ENCODE measurements at regions not wholly inside any gene's neighbourhood (a gene's known extent, or its start where the extent isn't known, plus 50 kb on each side); places are given as distances from the start of the nearest gene placed in this dataset.

DNA sequence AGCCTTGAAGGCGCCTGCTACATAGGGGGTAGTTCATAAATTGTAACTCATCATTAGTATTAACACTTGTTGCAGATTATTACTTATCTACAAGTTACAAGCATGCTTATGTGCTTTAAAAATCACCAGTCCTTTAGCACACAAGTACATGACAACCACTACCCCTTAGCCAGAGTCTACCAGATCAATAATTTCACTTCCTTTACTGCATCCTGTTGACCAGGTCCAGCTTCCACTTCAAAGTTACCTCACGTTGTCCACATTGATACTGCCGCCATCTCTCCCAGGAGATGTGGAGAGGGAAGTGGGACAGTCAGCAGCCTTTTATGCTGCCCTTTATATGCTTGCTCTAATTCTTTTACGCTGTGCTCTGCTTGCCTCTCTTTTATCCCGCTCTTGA, 231.3 kb upstream of the CXXC4 start:
- Mint-ChIP-seq H3K4me3 (ENCODE audit: unreplicated experiment) (no peak overlapping the region), H3K9me3 (ENCODE audit: unreplicated experiment) (no peaks in the 10 kb centered on the region), H3K36me3 (ENCODE audit: low read depth, unreplicated experiment) (no peaks in the 10 kb centered on the region), H3K4me1 (ENCODE audit: unreplicated experiment) (peaks cover 5% of the 10 kb centered on the region), H3K27me3 (ENCODE audit: unreplicated experiment) (no peaks in the 10 kb centered on the region), H3K27ac (ENCODE audit: unreplicated experiment) (no peak overlapping the region)
- DNase-seq (ENCODE audit: low spot score) = no peak
- TF ChIP-seq, protein P1, sequence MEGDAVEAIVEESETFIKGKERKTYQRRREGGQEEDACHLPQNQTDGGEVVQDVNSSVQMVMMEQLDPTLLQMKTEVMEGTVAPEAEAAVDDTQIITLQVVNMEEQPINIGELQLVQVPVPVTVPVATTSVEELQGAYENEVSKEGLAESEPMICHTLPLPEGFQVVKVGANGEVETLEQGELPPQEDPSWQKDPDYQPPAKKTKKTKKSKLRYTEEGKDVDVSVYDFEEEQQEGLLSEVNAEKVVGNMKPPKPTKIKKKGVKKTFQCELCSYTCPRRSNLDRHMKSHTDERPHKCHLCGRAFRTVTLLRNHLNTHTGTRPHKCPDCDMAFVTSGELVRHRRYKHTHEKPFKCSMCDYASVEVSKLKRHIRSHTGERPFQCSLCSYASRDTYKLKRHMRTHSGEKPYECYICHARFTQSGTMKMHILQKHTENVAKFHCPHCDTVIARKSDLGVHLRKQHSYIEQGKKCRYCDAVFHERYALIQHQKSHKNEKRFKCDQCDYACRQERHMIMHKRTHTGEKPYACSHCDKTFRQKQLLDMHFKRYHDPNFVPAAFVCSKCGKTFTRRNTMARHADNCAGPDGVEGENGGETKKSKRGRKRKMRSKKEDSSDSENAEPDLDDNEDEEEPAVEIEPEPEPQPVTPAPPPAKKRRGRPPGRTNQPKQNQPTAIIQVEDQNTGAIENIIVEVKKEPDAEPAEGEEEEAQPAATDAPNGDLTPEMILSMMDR (IDR thresholded peaks at IDR 0.05; ENCODE audit: unreplicated experiment) = no peak

DNA sequence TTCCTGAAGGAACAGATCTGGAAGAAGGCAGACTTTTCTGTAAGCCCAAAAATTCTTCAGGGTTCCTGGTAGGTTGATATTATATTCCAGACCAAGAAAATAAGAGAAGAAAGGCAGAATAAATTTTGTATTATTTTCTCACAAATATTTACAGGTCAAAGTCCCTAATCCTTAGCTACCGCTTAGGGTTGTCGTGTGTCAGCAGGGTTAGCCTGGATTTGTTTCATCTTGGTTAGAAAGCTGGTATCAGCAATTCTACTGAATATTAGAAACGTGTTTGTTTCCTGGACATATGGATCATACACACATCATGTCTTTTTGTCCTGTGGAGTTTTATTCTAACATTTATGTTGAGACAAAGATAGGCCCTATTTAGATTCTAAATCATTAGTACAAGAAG, 232.9 kb upstream of the CXXC4 start:
- peaks cover 5% of the 10 kb centered on the region for H3K4me1 Mint-ChIP-seq (ENCODE audit: unreplicated experiment)
- H3K9me3 Mint-ChIP-seq (ENCODE audit: unreplicated experiment) = no peaks in the 10 kb centered on the region
- TF ChIP-seq, protein P1 (IDR thresholded peaks at IDR 0.05; ENCODE audit: unreplicated experiment) = no peak
- H3K36me3 Mint-ChIP-seq (ENCODE audit: low read depth, unreplicated experiment) = no peaks in the 10 kb centered on the region
- H3K27ac Mint-ChIP-seq (ENCODE audit: unreplicated experiment) = no peak overlapping the region
- H3K4me3 Mint-ChIP-seq (ENCODE audit: unreplicated experiment) = no peak overlapping the region
- no peak for DNase-seq (ENCODE audit: low spot score)
- H3K27me3 Mint-ChIP-seq (ENCODE audit: unreplicated experiment) = no peaks in the 10 kb centered on the region

DNA sequence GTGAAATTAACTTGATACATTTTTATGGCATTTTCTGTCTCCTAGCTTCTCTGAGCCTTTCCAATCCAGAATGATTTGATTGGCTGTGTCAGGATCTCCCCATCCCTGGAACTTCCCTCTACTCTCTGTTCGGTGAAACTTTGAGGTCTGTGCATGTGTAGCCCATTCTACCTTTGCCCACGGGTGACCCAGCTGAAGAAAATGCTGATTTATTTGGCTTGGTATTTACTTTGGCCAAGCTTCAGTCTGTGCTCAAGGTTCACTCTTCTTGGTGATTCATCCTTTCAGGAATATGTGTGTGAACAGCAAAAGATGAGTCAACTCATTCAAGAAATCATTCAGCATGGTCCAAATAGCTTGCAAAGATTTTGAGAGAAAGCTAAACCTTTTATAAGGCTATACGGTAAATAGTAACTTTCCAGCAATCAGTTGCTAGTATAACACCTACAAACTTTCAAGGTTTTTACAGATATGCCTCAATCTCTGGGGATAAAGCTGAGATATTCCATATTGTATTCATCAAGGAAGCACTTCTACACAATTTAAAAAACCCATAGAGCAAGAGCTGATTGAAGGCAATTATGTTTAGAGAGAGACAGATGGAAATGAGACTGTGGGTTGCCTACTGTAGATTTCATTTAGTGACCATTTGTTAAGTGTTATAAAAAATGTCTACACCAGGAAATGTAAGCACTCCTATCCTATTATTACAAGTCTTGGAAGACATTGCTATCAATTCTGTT, 233.9 kb upstream of the CXXC4 start:
- Mint-ChIP-seq H3K9me3 (ENCODE audit: unreplicated experiment) (no peaks in the 10 kb centered on the region), H3K27me3 (ENCODE audit: unreplicated experiment) (no peaks in the 10 kb centered on the region), H3K4me3 (ENCODE audit: unreplicated experiment) (no peak overlapping the region), H3K36me3 (ENCODE audit: low read depth, unreplicated experiment) (no peaks in the 10 kb centered on the region), H3K4me1 (ENCODE audit: unreplicated experiment) (peaks cover 5% of the 10 kb centered on the region), H3K27ac (ENCODE audit: unreplicated experiment) (no peak overlapping the region)
- DNase-seq (ENCODE audit: low spot score) = no peak
- TF ChIP-seq, protein P1 (IDR thresholded peaks at IDR 0.05; ENCODE audit: unreplicated experiment) = no peak

DNA sequence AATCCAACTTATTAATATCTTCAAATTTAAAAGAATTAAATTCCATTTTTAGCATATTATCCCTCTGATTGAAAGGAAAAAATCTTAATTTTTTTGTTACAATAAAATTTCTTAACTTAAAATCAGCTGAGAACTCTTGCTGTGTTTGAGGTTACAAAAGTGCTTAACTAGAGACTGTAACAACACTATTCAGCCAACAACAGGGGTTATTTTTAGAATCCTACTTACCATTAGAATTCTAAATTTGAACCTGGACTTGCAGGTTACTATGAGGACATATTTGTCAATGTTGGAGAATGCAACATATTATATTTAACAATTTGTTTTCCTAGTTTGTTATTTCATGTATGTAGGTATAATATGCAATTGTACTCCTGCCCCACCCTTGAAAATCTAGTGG, 238.1 kb upstream of the CXXC4 start:
- H3K4me3 Mint-ChIP-seq (ENCODE audit: unreplicated experiment) = no peak overlapping the region
- H3K36me3 Mint-ChIP-seq (ENCODE audit: low read depth, unreplicated experiment) = no peaks in the 10 kb centered on the region
- no peak for DNase-seq (ENCODE audit: low spot score)
- H3K9me3 Mint-ChIP-seq (ENCODE audit: unreplicated experiment) = no peaks in the 10 kb centered on the region
- no peak overlapping the region for H3K27ac Mint-ChIP-seq (ENCODE audit: unreplicated experiment)
- H3K4me1 Mint-ChIP-seq (ENCODE audit: unreplicated experiment) = peaks cover 2% of the 10 kb centered on the region
- TF ChIP-seq, protein P1 (IDR thresholded peaks at IDR 0.05; ENCODE audit: unreplicated experiment) = no peak
- H3K27me3 Mint-ChIP-seq (ENCODE audit: unreplicated experiment) = no peaks in the 10 kb centered on the region

DNA sequence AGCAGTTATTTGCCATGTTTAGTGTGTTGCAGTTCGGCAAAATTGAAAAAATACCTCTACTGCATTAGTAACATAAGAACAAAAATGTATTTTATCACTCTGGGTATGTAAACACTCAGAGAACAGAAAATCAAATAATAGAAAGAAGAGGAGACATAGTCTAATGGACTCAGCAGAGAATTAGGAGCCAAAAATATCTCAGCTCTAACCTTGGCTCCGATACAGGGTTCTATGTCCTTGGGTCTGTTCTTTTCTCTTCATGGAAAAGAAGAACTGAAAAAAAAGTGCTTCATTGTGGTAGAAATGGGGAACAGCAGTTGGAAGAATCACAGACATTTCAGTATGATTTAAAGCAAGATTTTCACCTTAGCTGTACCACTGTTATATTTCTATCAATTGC, 240.5 kb upstream of the CXXC4 start:
- Mint-ChIP-seq H3K9me3 (ENCODE audit: unreplicated experiment) (no peaks in the 10 kb centered on the region), H3K4me1 (ENCODE audit: unreplicated experiment) (peaks cover 7% of the 10 kb centered on the region), H3K4me3 (ENCODE audit: unreplicated experiment) (no peak overlapping the region), H3K36me3 (ENCODE audit: low read depth, unreplicated experiment) (no peaks in the 10 kb centered on the region), H3K27ac (ENCODE audit: unreplicated experiment) (no peak overlapping the region), H3K27me3 (ENCODE audit: unreplicated experiment) (no peaks in the 10 kb centered on the region)
- TF ChIP-seq, protein P1 (IDR thresholded peaks at IDR 0.05; ENCODE audit: unreplicated experiment) = no peak
- DNase-seq (ENCODE audit: low spot score) = no peak
